ENCODE measurements at regions not wholly inside any gene's neighbourhood (a gene's known extent, or its start where the extent isn't known, plus 50 kb on each side); places are given as distances from the start of the nearest gene placed in this dataset.

DNA sequence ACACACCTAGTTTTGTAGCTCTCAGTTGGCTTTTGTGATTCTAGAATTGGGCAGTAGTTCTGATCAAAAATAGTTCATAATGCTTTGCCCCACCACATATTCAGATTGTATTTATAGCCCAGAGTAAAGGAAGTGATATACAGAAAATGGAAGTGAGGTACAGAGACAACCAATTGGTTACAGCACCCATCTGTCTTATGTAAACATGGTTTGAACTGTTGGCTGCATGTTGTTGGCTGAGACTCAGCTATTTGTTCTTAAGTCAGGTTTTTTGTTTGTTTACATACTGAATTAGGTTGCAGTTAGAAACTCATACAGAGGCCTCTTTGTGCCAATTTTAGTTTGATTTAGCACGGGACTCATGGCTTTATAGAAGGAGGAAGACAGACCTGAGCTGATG is 158.9 kb upstream of the GPR26 start:
- no peak overlapping the region for H3K4me2 ChIP-seq (ENCODE audit: low read depth, low read length, poor library complexity, severe bottlenecking)
- no peaks in the 10 kb centered on the region for H3K79me2 ChIP-seq (ENCODE audit: insufficient read depth, low read length)
- H3K4me1 ChIP-seq (ENCODE audit: insufficient read depth, low read length, poor library complexity, severe bottlenecking), result no peaks in the 10 kb centered on the region
- no peaks in the 10 kb centered on the region for H3F3A ChIP-seq (ENCODE audit: low read depth)
- H3K27me3 ChIP-seq (ENCODE audit: insufficient read depth, low read length, poor library complexity, severe bottlenecking), result no peaks in the 10 kb centered on the region
- no peaks in the 10 kb centered on the region for H4K20me1 ChIP-seq (ENCODE audit: insufficient read depth, low read length, poor library complexity, severe bottlenecking)
- TF ChIP-seq CTCF (conservative IDR thresholded peaks at IDR 0.05; ENCODE audit: low read length) (no peak), EZH2phosphoT487 (IDR thresholded peaks at IDR 0.05; ENCODE audit: borderline replicate concordance) (no peak)
- H2AFZ ChIP-seq (ENCODE audit: low read length), result no peak overlapping the region
- no peaks in the 10 kb centered on the region for H3K9me2 ChIP-seq (replicated peaks; ENCODE audit: low read depth, low read length)
- H3K9me3 ChIP-seq (ENCODE audit: insufficient read depth, low read depth, low read length), result no peaks in the 10 kb centered on the region; the same call in 1 of the 2 replicates
- no peak overlapping the region for H3K4me3 ChIP-seq (ENCODE audit: low read length, poor library complexity, severe bottlenecking)
- no peak overlapping the region for H3K9ac ChIP-seq (ENCODE audit: low read depth, low read length, poor library complexity, severe bottlenecking)
- no peaks in the 10 kb centered on the region for H3K36me3 ChIP-seq (ENCODE audit: insufficient read depth, low read length)

GRCh38 chr10:123509338-123509737 is 156.8 kb upstream of the GPR26 start:
- H3K79me2 ChIP-seq (ENCODE audit: insufficient read depth, low read length), result no peaks in the 10 kb centered on the region
- no peak overlapping the region for H3K9ac ChIP-seq (ENCODE audit: low read depth, low read length, poor library complexity, severe bottlenecking)
- H3K9me3 ChIP-seq (ENCODE audit: insufficient read depth, low read depth, low read length), result no peaks in the 10 kb centered on the region; the same call in 1 of the 2 replicates
- no peak overlapping the region for H3K4me3 ChIP-seq (ENCODE audit: low read length, poor library complexity, severe bottlenecking)
- no peaks in the 10 kb centered on the region for H3F3A ChIP-seq (ENCODE audit: low read depth)
- no peaks in the 10 kb centered on the region for H4K20me1 ChIP-seq (ENCODE audit: insufficient read depth, low read length, poor library complexity, severe bottlenecking)
- no peaks in the 10 kb centered on the region for H3K27me3 ChIP-seq (ENCODE audit: insufficient read depth, low read length, poor library complexity, severe bottlenecking)
- no peaks in the 10 kb centered on the region for H3K9me2 ChIP-seq (replicated peaks; ENCODE audit: low read depth, low read length)
- no peak for TF ChIP-seq EZH2phosphoT487 (IDR thresholded peaks at IDR 0.05; ENCODE audit: borderline replicate concordance)
- no peaks in the 10 kb centered on the region for H3K36me3 ChIP-seq (ENCODE audit: insufficient read depth, low read length)
- H2AFZ ChIP-seq (ENCODE audit: low read length), result no peak overlapping the region
- H3K4me2 ChIP-seq (ENCODE audit: low read depth, low read length, poor library complexity, severe bottlenecking), result no peak overlapping the region
- H3K4me1 ChIP-seq (ENCODE audit: insufficient read depth, low read length, poor library complexity, severe bottlenecking), result no peaks in the 10 kb centered on the region

GRCh38 chr10:123512901-123513775 is 153.0 kb upstream of the GPR26 start:
- Histone ChIP-seq H3K4me1 (ENCODE audit: insufficient read depth, low read length, poor library complexity, severe bottlenecking) (no peaks in the 10 kb centered on the region), H4K20me1 (ENCODE audit: insufficient read depth, low read length, poor library complexity, severe bottlenecking) (no peaks in the 10 kb centered on the region), H3K27me3 (ENCODE audit: insufficient read depth, low read length, poor library complexity, severe bottlenecking) (no peaks in the 10 kb centered on the region), H2AFZ (ENCODE audit: low read length) (no peak overlapping the region), H3K9me3 (ENCODE audit: insufficient read depth, low read depth, low read length) (no peaks in the 10 kb centered on the region; the same call in 1 of the 2 replicates), H3K79me2 (ENCODE audit: insufficient read depth, low read length) (no peaks in the 10 kb centered on the region), H3K9me2 (replicated peaks; ENCODE audit: low read depth, low read length) (no peaks in the 10 kb centered on the region), H3K36me3 (ENCODE audit: insufficient read depth, low read length) (no peaks in the 10 kb centered on the region), H3K9ac (ENCODE audit: low read depth, low read length, poor library complexity, severe bottlenecking) (no peak overlapping the region), H3K4me2 (ENCODE audit: low read depth, low read length, poor library complexity, severe bottlenecking) (no peak overlapping the region), H3K4me3 (ENCODE audit: low read length, poor library complexity, severe bottlenecking) (no peak overlapping the region), H3F3A (ENCODE audit: low read depth) (no peaks in the 10 kb centered on the region)
- no peak for TF ChIP-seq CTCF (conservative IDR thresholded peaks at IDR 0.05; ENCODE audit: low read length)
- no peak for TF ChIP-seq EZH2phosphoT487 (IDR thresholded peaks at IDR 0.05; ENCODE audit: borderline replicate concordance)
